Gastroesophageal sphincter (tissue), 3 donors: ENCODE measurements at regions not wholly inside any gene's neighbourhood (a gene's known extent, or its start where the extent isn't known, plus 50 kb on each side); places are given as distances from the start of the nearest gene placed in this dataset.

ENCODE experiments used
- POLR2A ChIP-seq, 2 donors: fragments of 450-650 bp; IDR thresholded peaks; one replicate each; pipeline ENCODE4 v1.6.1; 2017; ENCODE audit warnings: antibody characterized with exemption in 2 of 2, mild to moderate bottlenecking in 2 of 2, moderate library complexity in 1 of 2
- POLR2AphosphoS5 ChIP-seq: sonication (generic); formaldehyde crosslinking; IDR thresholded peaks from one replicate; pipeline ENCODE4 v1.6.1; 2017; ENCODE audit warnings: antibody characterized with exemption
- TF ChIP-seq, protein P1 (sequence below), 4 experiments: fragments of 200-600 bp in 2 of 4; fragments of 450-650 bp in 2 of 4; sonication (generic) in 1 of 4; IDR thresholded peaks; one replicate each; pipeline ENCODE4 v1.5.1; 2017 to 2019; ENCODE audit warnings: antibody characterized with exemption in 4 of 4, mild to moderate bottlenecking in 2 of 4, moderate library complexity in 2 of 4

DNA sequence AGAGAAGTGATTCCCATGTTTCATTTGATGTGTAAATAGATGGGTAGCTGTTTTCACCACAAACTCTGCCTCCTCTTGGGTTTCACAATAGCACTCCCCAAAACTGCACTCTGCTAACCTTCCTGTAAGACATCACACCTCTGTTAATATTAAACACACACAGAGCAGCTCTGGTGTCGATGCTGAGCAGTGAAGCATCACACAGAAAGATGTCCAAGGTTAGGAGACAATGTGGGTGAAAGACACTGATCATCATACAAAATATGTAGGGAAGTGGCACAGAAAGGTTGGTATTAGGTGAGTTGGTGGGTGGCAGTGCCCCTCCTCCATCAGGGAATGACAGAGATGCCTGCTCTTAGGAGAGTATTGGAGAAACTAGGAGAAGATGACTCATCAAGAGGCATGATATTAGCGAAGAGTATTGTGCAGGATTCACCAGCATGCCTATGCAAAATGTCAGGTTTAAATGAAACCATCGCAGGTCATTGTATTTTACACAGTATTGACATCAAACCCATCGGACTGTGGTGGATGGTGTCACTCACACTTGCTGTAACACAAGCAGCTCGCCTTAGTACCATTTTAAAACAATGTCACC lies 199.7 kb downstream of the TBXT start:
- TF ChIP-seq POLR2A (IDR thresholded peaks at IDR 0.05) (no peak), POLR2AphosphoS5 (no peak)
- TF ChIP-seq, protein P1, sequence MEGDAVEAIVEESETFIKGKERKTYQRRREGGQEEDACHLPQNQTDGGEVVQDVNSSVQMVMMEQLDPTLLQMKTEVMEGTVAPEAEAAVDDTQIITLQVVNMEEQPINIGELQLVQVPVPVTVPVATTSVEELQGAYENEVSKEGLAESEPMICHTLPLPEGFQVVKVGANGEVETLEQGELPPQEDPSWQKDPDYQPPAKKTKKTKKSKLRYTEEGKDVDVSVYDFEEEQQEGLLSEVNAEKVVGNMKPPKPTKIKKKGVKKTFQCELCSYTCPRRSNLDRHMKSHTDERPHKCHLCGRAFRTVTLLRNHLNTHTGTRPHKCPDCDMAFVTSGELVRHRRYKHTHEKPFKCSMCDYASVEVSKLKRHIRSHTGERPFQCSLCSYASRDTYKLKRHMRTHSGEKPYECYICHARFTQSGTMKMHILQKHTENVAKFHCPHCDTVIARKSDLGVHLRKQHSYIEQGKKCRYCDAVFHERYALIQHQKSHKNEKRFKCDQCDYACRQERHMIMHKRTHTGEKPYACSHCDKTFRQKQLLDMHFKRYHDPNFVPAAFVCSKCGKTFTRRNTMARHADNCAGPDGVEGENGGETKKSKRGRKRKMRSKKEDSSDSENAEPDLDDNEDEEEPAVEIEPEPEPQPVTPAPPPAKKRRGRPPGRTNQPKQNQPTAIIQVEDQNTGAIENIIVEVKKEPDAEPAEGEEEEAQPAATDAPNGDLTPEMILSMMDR (IDR thresholded peaks at IDR 0.05), result no peak
